ENCODE measurements at regions not wholly inside any gene's neighbourhood (a gene's known extent, or its start where the extent isn't known, plus 50 kb on each side); places are given as distances from the start of the nearest gene placed in this dataset.

DNA sequence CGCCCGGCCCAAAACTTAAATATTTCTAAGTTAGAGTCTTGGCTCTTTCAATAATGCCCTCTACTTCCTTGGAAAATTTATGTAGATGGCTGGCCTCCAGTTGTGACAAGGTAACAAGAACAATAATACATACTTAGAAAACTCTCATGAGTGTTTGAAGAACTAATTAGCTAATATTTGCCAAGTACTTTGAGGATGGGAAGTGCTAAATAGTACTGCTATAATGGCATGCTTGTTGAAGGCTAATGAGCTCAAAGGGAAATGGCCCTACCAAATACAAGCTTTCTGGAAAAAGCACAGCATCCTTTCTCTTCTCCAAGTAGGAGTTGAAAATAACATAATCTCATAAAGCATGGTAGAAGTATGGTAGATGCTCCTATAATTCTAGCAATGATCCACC is 1022.2 kb upstream of the PIK3C3 start:
- no peak for TF ChIP-seq EZH2phosphoT487 (conservative IDR thresholded peaks at IDR 0.05; ENCODE audit: low read length)
- TF ChIP-seq, protein P1, sequence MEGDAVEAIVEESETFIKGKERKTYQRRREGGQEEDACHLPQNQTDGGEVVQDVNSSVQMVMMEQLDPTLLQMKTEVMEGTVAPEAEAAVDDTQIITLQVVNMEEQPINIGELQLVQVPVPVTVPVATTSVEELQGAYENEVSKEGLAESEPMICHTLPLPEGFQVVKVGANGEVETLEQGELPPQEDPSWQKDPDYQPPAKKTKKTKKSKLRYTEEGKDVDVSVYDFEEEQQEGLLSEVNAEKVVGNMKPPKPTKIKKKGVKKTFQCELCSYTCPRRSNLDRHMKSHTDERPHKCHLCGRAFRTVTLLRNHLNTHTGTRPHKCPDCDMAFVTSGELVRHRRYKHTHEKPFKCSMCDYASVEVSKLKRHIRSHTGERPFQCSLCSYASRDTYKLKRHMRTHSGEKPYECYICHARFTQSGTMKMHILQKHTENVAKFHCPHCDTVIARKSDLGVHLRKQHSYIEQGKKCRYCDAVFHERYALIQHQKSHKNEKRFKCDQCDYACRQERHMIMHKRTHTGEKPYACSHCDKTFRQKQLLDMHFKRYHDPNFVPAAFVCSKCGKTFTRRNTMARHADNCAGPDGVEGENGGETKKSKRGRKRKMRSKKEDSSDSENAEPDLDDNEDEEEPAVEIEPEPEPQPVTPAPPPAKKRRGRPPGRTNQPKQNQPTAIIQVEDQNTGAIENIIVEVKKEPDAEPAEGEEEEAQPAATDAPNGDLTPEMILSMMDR (IDR thresholded peaks at IDR 0.05; ENCODE audit: insufficient read depth, low read length, poor library complexity, severe bottlenecking): no peak
- H3F3A ChIP-seq (ENCODE audit: insufficient read depth): no peaks in the 10 kb centered on the region
- H2AFZ ChIP-seq (ENCODE audit: low read depth, low read length, severe bottlenecking): no peak overlapping the region
- no peak overlapping the region for H3K9ac ChIP-seq (ENCODE audit: low read length)
- no peaks in the 10 kb centered on the region for H3K79me2 ChIP-seq (ENCODE audit: insufficient read depth, low read length)
- no peaks in the 10 kb centered on the region for H3K9me2 ChIP-seq (replicated peaks; ENCODE audit: insufficient read depth, low read length)
- no peak overlapping the region for H3K4me2 ChIP-seq (ENCODE audit: low read depth, low read length, poor library complexity, severe bottlenecking)
- no peak overlapping the region for H3K4me3 ChIP-seq (ENCODE audit: insufficient read depth, low read length, poor library complexity, severe bottlenecking)
- H3K27me3 ChIP-seq (ENCODE audit: low read length): no peaks in the 10 kb centered on the region; the same call in 1 of the 2 replicates
- no peaks in the 10 kb centered on the region for H4K20me1 ChIP-seq (ENCODE audit: low read depth, low read length)
- no peak overlapping the region for H3K27ac ChIP-seq (ENCODE audit: low read depth, low read length)
- H3K36me3 ChIP-seq (ENCODE audit: low read length): no peaks in the 10 kb centered on the region
- no peaks in the 10 kb centered on the region for H3K9me3 ChIP-seq (ENCODE audit: insufficient read depth, low read length)

DNA sequence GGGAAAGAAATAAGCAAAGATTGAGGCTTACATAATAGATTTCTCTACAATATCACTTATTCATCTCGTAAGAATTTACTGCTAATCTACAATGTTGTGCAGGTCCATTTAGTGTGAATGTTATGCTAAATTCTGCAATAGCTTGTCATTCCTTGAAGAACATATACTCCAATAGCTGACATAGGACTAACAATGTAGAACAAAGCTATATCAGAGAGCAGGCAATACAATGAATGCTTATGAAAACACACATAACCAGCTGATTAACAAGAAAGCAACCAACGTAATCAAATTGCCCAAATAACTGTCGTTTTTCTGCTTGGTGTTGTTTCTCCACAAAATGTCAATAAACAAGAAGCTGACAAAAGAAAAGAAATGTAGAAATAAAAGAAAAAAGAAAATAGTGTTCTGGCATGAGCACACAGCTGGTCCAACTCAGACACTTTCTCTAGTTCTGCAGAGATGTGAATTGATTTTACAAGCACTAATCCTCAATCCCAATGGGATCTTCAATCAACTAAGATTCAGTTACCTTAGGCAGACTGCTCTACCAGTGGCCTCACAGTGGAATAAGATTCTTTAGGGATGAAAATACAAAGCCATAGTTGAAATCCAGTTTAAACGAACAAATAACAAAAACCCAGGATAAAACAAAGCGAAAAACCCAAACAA is 1024.7 kb upstream of the PIK3C3 start:
- Histone ChIP-seq H3K27ac (ENCODE audit: low read depth, low read length) (no peak overlapping the region), H3K79me2 (ENCODE audit: insufficient read depth, low read length) (no peaks in the 10 kb centered on the region), H3F3A (ENCODE audit: insufficient read depth) (no peaks in the 10 kb centered on the region), H3K36me3 (ENCODE audit: low read length) (no peaks in the 10 kb centered on the region), H3K4me3 (ENCODE audit: insufficient read depth, low read length, poor library complexity, severe bottlenecking) (no peak overlapping the region), H2AFZ (ENCODE audit: low read depth, low read length, severe bottlenecking) (no peak overlapping the region), H3K9me2 (replicated peaks; ENCODE audit: insufficient read depth, low read length) (no peaks in the 10 kb centered on the region), H4K20me1 (ENCODE audit: low read depth, low read length) (no peaks in the 10 kb centered on the region), H3K4me2 (ENCODE audit: low read depth, low read length, poor library complexity, severe bottlenecking) (no peak overlapping the region), H3K9me3 (ENCODE audit: insufficient read depth, low read length) (no peaks in the 10 kb centered on the region), H3K9ac (ENCODE audit: low read length) (no peak overlapping the region), H3K27me3 (ENCODE audit: low read length) (no peaks in the 10 kb centered on the region; the same call in 1 of the 2 replicates)
- TF ChIP-seq, protein P1 (IDR thresholded peaks at IDR 0.05; ENCODE audit: insufficient read depth, low read length, poor library complexity, severe bottlenecking): no peak
- TF ChIP-seq EZH2phosphoT487 (conservative IDR thresholded peaks at IDR 0.05; ENCODE audit: low read length): no peak

DNA sequence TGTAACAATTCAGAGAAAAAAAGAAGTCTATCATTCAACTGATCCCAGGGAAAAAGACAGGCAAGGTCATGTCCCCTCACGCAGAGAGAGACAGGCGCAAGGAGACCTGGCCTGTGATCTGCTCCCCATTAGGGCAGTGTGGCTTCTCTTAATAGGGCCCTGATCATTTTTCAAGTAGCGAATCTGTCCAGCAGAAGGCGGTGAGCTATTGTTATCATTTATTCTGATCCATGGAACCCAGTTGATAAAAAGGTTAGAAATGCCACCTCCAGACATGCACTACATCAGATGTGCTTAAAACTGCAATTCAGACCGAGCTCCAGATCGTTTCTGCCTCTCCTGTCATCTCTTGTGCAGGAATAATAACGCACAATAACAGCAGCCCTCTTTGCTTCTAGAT is 1025.6 kb upstream of the PIK3C3 start:
- Histone ChIP-seq H3K79me2 (ENCODE audit: insufficient read depth, low read length) (no peaks in the 10 kb centered on the region), H3K36me3 (ENCODE audit: low read length) (no peaks in the 10 kb centered on the region), H3K27ac (ENCODE audit: low read depth, low read length) (no peak overlapping the region), H2AFZ (ENCODE audit: low read depth, low read length, severe bottlenecking) (no peak overlapping the region), H4K20me1 (ENCODE audit: low read depth, low read length) (no peaks in the 10 kb centered on the region), H3K4me3 (ENCODE audit: insufficient read depth, low read length, poor library complexity, severe bottlenecking) (no peak overlapping the region), H3K9ac (ENCODE audit: low read length) (no peak overlapping the region), H3K9me3 (ENCODE audit: insufficient read depth, low read length) (0 out of 2 replicates have a peak, but pooled peaks cover 4% of the 10 kb centered on the region), H3F3A (ENCODE audit: insufficient read depth) (no peaks in the 10 kb centered on the region), H3K9me2 (replicated peaks; ENCODE audit: insufficient read depth, low read length) (no peaks in the 10 kb centered on the region), H3K4me2 (ENCODE audit: low read depth, low read length, poor library complexity, severe bottlenecking) (no peak overlapping the region), H3K27me3 (ENCODE audit: low read length) (no peaks in the 10 kb centered on the region; the same call in 1 of the 2 replicates)
- TF ChIP-seq EZH2phosphoT487 (conservative IDR thresholded peaks at IDR 0.05; ENCODE audit: low read length): no peak
- TF ChIP-seq, protein P1 (IDR thresholded peaks at IDR 0.05; ENCODE audit: insufficient read depth, low read length, poor library complexity, severe bottlenecking): no peak

Data from SU-DHL-6 (cell line).